ENCODE measurements at regions not wholly inside any gene's neighbourhood (a gene's known extent, or its start where the extent isn't known, plus 50 kb on each side); places are given as distances from the start of the nearest gene placed in this dataset.

- TF ChIP-seq ZFP30 (CRISPR knock-in tag; IDR thresholded peaks at IDR 0.05) (no peak), PPARA (CRISPR knock-in tag; IDR thresholded peaks at IDR 0.05; ENCODE audit: borderline replicate concordance) (no peak), ZNF565 (CRISPR knock-in tag; conservative IDR thresholded peaks at IDR 0.05; ENCODE audit: low read depth) (no peak), ZFP3 (CRISPR knock-in tag; IDR thresholded peaks at IDR 0.05) (no peak), PATZ1 (CRISPR knock-in tag; IDR thresholded peaks at IDR 0.05; ENCODE audit: borderline replicate concordance) (no peak), ZC3H10 (CRISPR knock-in tag; IDR thresholded peaks at IDR 0.05) (no peak)
- TF ChIP-seq, protein P1, sequence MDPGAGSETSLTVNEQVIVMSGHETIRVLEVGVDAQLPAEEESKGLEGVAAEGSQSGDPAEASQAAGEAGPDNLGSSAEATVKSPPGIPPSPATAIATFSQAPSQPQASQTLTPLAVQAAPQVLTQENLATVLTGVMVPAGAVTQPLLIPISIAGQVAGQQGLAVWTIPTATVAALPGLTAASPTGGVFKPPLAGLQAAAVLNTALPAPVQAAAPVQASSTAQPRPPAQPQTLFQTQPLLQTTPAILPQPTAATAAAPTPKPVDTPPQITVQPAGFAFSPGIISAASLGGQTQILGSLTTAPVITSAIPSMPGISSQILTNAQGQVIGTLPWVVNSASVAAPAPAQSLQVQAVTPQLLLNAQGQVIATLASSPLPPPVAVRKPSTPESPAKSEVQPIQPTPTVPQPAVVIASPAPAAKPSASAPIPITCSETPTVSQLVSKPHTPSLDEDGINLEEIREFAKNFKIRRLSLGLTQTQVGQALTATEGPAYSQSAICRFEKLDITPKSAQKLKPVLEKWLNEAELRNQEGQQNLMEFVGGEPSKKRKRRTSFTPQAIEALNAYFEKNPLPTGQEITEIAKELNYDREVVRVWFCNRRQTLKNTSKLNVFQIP (CRISPR knock-in tag; IDR thresholded peaks at IDR 0.05; ENCODE audit: borderline replicate concordance, low read depth), result no peak
Observed at GRCh38 chr3:170726976-170727661, 141.2 kb upstream of the SLC7A14 start.

All from SK-N-SH treated with all-trans-retinoic acid at 6 μM for 48 hours (cell line).